GM12875 (cell line): ENCODE measurements at regions not wholly inside any gene's neighbourhood (a gene's known extent, or its start where the extent isn't known, plus 50 kb on each side); places are given as distances from the start of the nearest gene placed in this dataset.

ENCODE experiments used
- H3K4me3 ChIP-seq: one replicate; pipeline ENCODE4 v1.5.1; 2011; ENCODE audit warnings: low read depth, low read length, control low read depth
- CTCF ChIP-seq: IDR thresholded peaks from 2 replicates; pipeline ENCODE4 v1.5.1; 2011; ENCODE audit warnings: low read depth, mild to moderate bottlenecking, control low read depth, inconsistent platforms, low read length, moderate library complexity, borderline replicate concordance; ENCODE audit not compliant: insufficient read depth

- H3K4me3 ChIP-seq = no peak overlapping the region
- TF ChIP-seq CTCF = no peak
Measured at GRCh38 chr9:81387360-81388106, 301.8 kb downstream of the TLE1 start.

- TF ChIP-seq CTCF = no peak
- H3K4me3 ChIP-seq = no peak overlapping the region
Measured at GRCh38 chr9:81384911-81385310, 304.4 kb downstream of the TLE1 start.

GRCh38 chr9:81382281-81382680 is 307.1 kb downstream of the TLE1 start:
- no peak for TF ChIP-seq CTCF
- H3K4me3 ChIP-seq = no peak overlapping the region

- TF ChIP-seq CTCF = no peak
- no peak overlapping the region for H3K4me3 ChIP-seq
Measured at GRCh38 chr9:81381694-81382093, 307.7 kb downstream of the TLE1 start.

- TF ChIP-seq CTCF = no peak
- no peak overlapping the region for H3K4me3 ChIP-seq
Measured at GRCh38 chr9:81380504-81381359, 308.6 kb downstream of the TLE1 start.

GRCh38 chr9:81379655-81380054 is 309.7 kb downstream of the TLE1 start:
- no peak overlapping the region for H3K4me3 ChIP-seq
- no peak for TF ChIP-seq CTCF
